Right cardiac atrium (tissue), 5 donors: ENCODE measurements at regions not wholly inside any gene's neighbourhood (a gene's known extent, or its start where the extent isn't known, plus 50 kb on each side); places are given as distances from the start of the nearest gene placed in this dataset.

Experiments used
- ATAC-seq, 2 donors: fragments of 200-7000 bp; cut with Tn5 transposase; one replicate each; pipeline versions ENCODE4 v1.8.0 to v1.9.1; 2020; ENCODE audit warnings: moderate library complexity in 2 of 2, mild to moderate bottlenecking in 1 of 2
- DNase-seq, 3 donors: peaks; one replicate each; pipeline ENCODE4 v3.0.0-alpha.2; 2020
- H3K27ac ChIP-seq: one replicate; pipeline ENCODE4 v1.5.1; 2013; ENCODE audit warnings: mild to moderate bottlenecking, low read length, control low read depth, moderate library complexity
- H3K27me3 ChIP-seq: one replicate; pipeline ENCODE4 v1.6.1; 2013; ENCODE audit not compliant: control insufficient read depth, insufficient read depth
- H3K4me1 ChIP-seq: one replicate; pipeline ENCODE4 v1.6.1; 2013; ENCODE audit warnings: low read length; ENCODE audit not compliant: control insufficient read depth, insufficient read depth
- H3K4me3 ChIP-seq: one replicate; pipeline ENCODE4 v1.5.1; 2013; ENCODE audit warnings: low read length, control low read depth
- H3K9me3 ChIP-seq: one replicate; pipeline ENCODE4 v1.6.1; 2013; ENCODE audit warnings: low read length; ENCODE audit not compliant: control insufficient read depth
- WGBS: extraction: QIAGEN DNeasy Blood & Tissue Kit; methylation state at CpG from one replicate; pipeline ENCODE4 v1.1.7; 2013; 5-methylcytosine and 5-hydroxymethylcytosine counted together
- intact Hi-C, 4 donors: fragments of 100-400 bp; cut with DNase I; formaldehyde crosslinking; loops; one replicate each; pipeline versions ENCODE4 v1.11.0 to v1.14.0; 2022 to 2023
- donor health status: healthy with polysubstance abuse.
- donor health status: DM: no; HTN: yes; CAD: no.
- donor health status: DM: no; HTN: no; CAD: no.
- donor health status: DM: no; HTN: yes; CAD: no; lungs with severe emphysema.
- donor health status: DM: yes; HTN: yes; CAD: no.

DNA sequence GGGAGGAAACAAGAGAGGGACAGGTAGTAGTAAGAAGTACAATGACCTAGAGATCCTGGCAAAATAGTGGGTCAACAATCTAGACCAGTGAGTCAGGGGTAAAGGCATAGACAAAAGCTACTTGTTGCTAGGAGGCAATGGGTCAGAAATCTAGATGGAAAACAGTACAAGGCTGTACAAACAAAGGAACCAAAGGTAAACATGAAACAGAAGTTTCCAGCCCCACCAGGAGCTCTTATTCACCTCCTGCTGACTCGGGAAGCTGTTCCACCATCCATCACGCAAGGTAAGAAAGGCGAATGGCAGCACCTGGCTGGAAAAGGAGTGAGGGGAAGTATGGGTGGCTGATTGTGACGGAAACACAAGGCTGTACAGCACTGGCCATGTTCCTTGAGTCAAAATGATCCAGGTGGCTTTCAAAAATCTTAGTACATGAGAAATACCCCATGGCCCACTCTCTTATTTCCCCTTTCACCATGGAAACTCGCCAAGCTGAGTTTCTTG lies 70.5 kb upstream of the RAI14 start:
- intact Hi-C loops = no loop called here

GRCh38 chr5:34586117-34586885 lies 69.8 kb upstream of the RAI14 start:
- ATAC-seq = peak in 1 of 2 donors; percentile 54

More for the DNA sequence above, 70.5 kb upstream of the RAI14 start:
- ATAC-seq (peak in 1 of 2 donors; percentile 49), DNase-seq (no peak)
- WGBS = 92% methylated on average over 5 of the region's 5 CpGs
- H3K4me3 ChIP-seq = no peak overlapping the region
- H3K4me1 ChIP-seq = peaks cover 2% of the 10 kb centered on the region
- no peaks in the 10 kb centered on the region for H3K27me3 ChIP-seq
- H3K27ac ChIP-seq = no peak overlapping the region
- no peaks in the 10 kb centered on the region for H3K9me3 ChIP-seq

GRCh38 chr5:34587355-34588241 lies 68.5 kb upstream of the RAI14 start:
- no peak overlapping the region for H3K27ac ChIP-seq
- ATAC-seq (no peak), DNase-seq (no peak)
- H3K9me3 ChIP-seq = no peaks in the 10 kb centered on the region
- no peak overlapping the region for H3K4me3 ChIP-seq
- H3K27me3 ChIP-seq = no peaks in the 10 kb centered on the region
- H3K4me1 ChIP-seq = peaks cover 2% of the 10 kb centered on the region
- WGBS = 64% methylated on average over 6 of the region's 6 CpGs
- intact Hi-C loops = no loop called here

More at GRCh38 chr5:34586117-34586885, 69.8 kb upstream of the RAI14 start:
- Histone ChIP-seq H3K27ac (no peak overlapping the region), H3K4me1 (peaks cover 2% of the 10 kb centered on the region), H3K27me3 (no peaks in the 10 kb centered on the region), H3K4me3 (no peak overlapping the region), H3K9me3 (no peaks in the 10 kb centered on the region)
- no peak for DNase-seq
- intact Hi-C loops = no loop called here
- 88% methylated on average over 15 of the region's 15 CpGs for WGBS

DNA sequence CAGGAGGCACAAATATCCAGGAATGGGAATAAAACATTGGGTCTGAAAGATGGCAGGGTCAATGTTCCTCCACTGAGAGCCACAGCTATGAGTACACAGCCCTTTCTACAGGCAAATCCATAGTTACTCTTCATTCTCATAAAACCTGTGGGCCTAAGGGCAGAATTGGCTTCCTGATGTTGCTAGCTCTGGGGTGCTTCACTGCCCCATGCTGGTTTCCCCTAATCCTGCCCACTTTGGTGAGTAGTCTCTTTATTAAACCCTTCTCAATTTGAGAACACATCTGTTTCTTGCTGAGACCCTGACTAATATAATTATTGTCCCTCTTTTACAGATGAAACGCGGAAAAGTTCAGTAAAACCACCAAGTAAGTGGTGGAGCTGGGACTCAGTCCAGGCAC lies 66.3 kb upstream of the RAI14 start:
- no peaks in the 10 kb centered on the region for H3K27me3 ChIP-seq
- H3K27ac ChIP-seq = no peak overlapping the region
- intact Hi-C loops = no loop called here
- DNase-seq (no peak), ATAC-seq (no peak)
- peaks cover 2% of the 10 kb centered on the region for H3K4me1 ChIP-seq
- 98% methylated on average over 2 of the region's 2 CpGs for WGBS
- no peak overlapping the region for H3K4me3 ChIP-seq
- H3K9me3 ChIP-seq = no peaks in the 10 kb centered on the region

DNA sequence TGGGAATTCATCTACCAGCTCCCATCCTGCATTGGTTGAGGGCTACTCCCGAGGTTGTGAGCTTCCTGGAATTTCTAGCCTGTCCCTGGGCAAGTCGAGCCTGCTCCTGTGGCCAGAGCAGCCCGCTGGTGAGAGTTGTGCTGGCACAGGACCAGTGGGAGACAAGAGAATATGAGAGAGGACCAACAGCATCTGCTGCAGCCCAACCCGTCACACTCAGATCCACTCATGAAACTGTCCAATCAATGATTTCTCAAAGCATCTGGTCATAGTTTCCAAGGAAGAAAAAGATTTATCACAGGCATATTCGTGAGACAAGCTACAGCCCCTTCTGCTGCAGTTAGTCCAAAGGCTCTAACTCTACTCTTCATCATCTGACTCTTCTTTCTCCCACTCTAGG lies 64.4 kb upstream of the RAI14 start:
- Histone ChIP-seq H3K9me3 (no peaks in the 10 kb centered on the region), H3K27ac (no peak overlapping the region), H3K4me3 (no peak overlapping the region), H3K4me1 (no peaks in the 10 kb centered on the region), H3K27me3 (no peaks in the 10 kb centered on the region)
- intact Hi-C loops = no loop called here
- WGBS = 55% methylated on average over 5 of the region's 5 CpGs
- ATAC-seq = no peak
- DNase-seq = no peak

DNA sequence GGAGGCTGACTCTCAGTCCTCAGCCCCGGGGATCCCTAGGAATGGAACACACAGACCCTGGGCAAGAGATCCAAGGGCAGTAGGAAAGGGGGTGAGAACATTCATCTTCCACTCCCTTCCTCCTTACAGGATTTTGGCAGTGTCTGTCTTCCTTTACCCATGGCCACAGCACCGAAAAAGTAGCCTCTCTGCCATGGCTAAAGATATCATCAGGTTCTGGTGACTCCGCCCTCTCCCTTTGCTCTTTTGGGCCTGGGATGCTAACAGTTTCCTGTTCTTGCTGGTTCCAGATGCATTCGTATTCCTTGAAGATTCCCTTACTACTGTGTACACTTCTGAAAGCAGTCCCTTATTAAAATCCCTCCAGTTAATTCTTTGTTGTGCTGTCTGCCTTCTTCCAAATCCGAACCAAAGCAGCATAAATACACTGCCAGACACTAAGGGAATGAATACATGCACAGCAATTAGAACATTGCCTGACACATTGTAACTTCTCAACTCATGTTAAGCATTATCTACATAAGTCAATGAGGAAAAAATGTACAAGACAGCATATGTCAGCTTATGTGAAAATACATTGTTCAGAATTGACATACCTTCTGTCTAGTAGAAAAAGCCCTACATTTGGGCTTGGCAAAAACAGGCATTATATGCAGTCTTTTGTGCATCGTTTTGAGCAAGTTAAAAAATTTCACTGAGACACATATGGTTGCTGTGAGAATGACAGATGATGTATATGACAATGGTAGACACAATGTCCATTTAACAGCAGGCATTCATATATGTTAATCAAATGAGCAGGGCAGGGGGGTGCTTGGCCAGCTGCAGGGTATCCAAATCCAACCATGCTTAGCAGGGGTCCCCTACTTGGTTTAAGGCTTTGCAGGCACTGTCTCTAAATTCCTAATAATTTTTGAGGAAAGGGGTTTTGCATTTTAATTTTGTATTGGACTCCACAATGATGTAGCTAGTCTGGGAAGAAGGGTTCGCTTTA lies 58.8 kb upstream of the RAI14 start:
- no peaks in the 10 kb centered on the region for H3K27me3 ChIP-seq
- H3K9me3 ChIP-seq = no peaks in the 10 kb centered on the region
- DNase-seq = no peak
- intact Hi-C loops = no loop called here
- peak; percentile 28 to 77 for ATAC-seq
- H3K4me1 ChIP-seq = no peaks in the 10 kb centered on the region
- H3K27ac ChIP-seq = no peak overlapping the region
- WGBS = 55% methylated on average over 7 of the region's 7 CpGs
- no peak overlapping the region for H3K4me3 ChIP-seq

- Histone ChIP-seq H3K27me3 (no peaks in the 10 kb centered on the region), H3K27ac (no peak overlapping the region), H3K4me3 (no peak overlapping the region), H3K4me1 (no peaks in the 10 kb centered on the region), H3K9me3 (no peaks in the 10 kb centered on the region)
- 45% methylated on average over 5 of the region's 5 CpGs for WGBS
- DNase-seq = no peak
- intact Hi-C loops = no loop called here
- ATAC-seq = peak; percentile 83 to 91
These were observed 57.8 kb upstream of the RAI14 start for GRCh38 chr5:34598177-34598794.

GRCh38 chr5:34599471-34600117 lies 56.5 kb upstream of the RAI14 start:
- H3K9me3 ChIP-seq = no peaks in the 10 kb centered on the region
- intact Hi-C loops = no loop called here
- ATAC-seq = no peak
- no peak for DNase-seq
- H3K27ac ChIP-seq = no peak overlapping the region
- no peak overlapping the region for H3K4me3 ChIP-seq
- no peaks in the 10 kb centered on the region for H3K4me1 ChIP-seq
- H3K27me3 ChIP-seq = no peaks in the 10 kb centered on the region
- WGBS = 93% methylated on average over 4 of the region's 4 CpGs

- ATAC-seq (no peak), DNase-seq (no peak)
- H3K27ac ChIP-seq = no peak overlapping the region
- 93% methylated on average over 4 of the region's 4 CpGs for WGBS
- intact Hi-C loops = no loop called here
- H3K9me3 ChIP-seq = no peaks in the 10 kb centered on the region
- no peak overlapping the region for H3K4me3 ChIP-seq
- no peaks in the 10 kb centered on the region for H3K27me3 ChIP-seq
- H3K4me1 ChIP-seq = no peaks in the 10 kb centered on the region
These were observed 56.0 kb upstream of the RAI14 start for GRCh38 chr5:34600118-34600493.

DNA sequence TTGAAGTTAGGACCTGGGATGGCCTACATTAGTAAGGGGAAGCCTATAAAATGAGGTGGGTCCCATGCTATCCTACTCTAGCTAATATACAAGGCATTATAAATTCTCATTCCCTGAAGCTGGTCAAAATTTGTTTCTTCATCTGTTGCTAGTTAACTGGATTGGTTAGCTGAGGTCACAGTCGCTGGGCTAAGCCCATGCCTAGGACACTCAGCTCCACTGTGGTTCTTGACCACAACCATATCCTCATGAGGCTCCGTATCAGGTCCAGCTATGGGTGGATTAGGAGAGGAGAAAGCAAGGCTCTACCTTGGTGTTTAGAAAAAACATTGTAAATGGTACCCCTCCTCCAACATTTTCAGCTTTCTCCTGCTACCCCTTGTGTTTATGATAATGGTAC lies 52.8 kb upstream of the RAI14 start:
- Histone ChIP-seq H3K27me3 (no peaks in the 10 kb centered on the region), H3K9me3 (no peaks in the 10 kb centered on the region), H3K4me1 (no peaks in the 10 kb centered on the region), H3K27ac (no peak overlapping the region), H3K4me3 (no peak overlapping the region)
- DNase-seq (no peak), ATAC-seq (no peak)
- 98% methylated on average over 2 of the region's 2 CpGs for WGBS
- intact Hi-C loops = no loop called here
